ENCODE measurements at regions not wholly inside any gene's neighbourhood (a gene's known extent, or its start where the extent isn't known, plus 50 kb on each side); places are given as distances from the start of the nearest gene placed in this dataset.

- Histone ChIP-seq H3K4me3 (no peak overlapping the region), H3K4me2 (ENCODE audit: insufficient read depth, low read length) (no peak overlapping the region), H3K9ac (ENCODE audit: insufficient read depth in 1 of 2, low read depth in 2 of 2, low read length in 2 of 2) (no peak overlapping the region), H3K9me1 (ENCODE audit: control insufficient read depth, insufficient read depth, low read length) (no peaks in the 10 kb centered on the region), H3K4me1 (replicated peaks in 1 of 2; ENCODE audit: control insufficient read depth in 2 of 2, insufficient read depth in 2 of 2, low read length in 2 of 2) (no peaks in the 10 kb centered on the region), H4K20me1 (replicated peaks; ENCODE audit: control insufficient read depth, insufficient read depth, low read length) (no peaks in the 10 kb centered on the region), H3K27me3 (ENCODE audit: control insufficient read depth in 2 of 2, insufficient read depth in 2 of 2, low read length in 2 of 2) (no peaks in the 10 kb centered on the region), H3K27ac (ENCODE audit: extremely low read depth, low read depth, low read length) (no peak overlapping the region), H3K36me3 (ENCODE audit: control insufficient read depth, insufficient read depth, low read length) (no peaks in the 10 kb centered on the region), H3K79me2 (ENCODE audit: control insufficient read depth, insufficient read depth, low read length) (no peaks in the 10 kb centered on the region), H2AFZ (ENCODE audit: low read depth, low read length) (no peak overlapping the region), H3K9me3 (replicated peaks; ENCODE audit: control insufficient read depth, insufficient read depth, low read depth, low read length) (no peaks in the 10 kb centered on the region)
- in situ Hi-C loops (cut with MboI) (no loop called here), intact Hi-C loops (cut with micrococcal nuclease) (no loop called here)
- no peak for TF ChIP-seq KAT2B (IDR thresholded peaks at IDR 0.05; ENCODE audit: low read depth, low read length)
- TF ChIP-seq CHAMP1 (IDR thresholded peaks at IDR 0.05): no peak
- no peak for TF ChIP-seq TAL1 (IDR thresholded peaks at IDR 0.05)
- no peak for TF ChIP-seq CAMTA2 (CRISPR knock-in tag; conservative IDR thresholded peaks at IDR 0.05)
- no peak for TF ChIP-seq PYGO2 (tag; IDR thresholded peaks at IDR 0.05)
- no peak for TF ChIP-seq FOXO4 (CRISPR knock-in tag; IDR thresholded peaks at IDR 0.05)
- no peak for TF ChIP-seq KLF13 (tag; IDR thresholded peaks at IDR 0.05; ENCODE audit: borderline replicate concordance, low read depth)
- no peak for TF ChIP-seq PKNOX1 (IDR thresholded peaks at IDR 0.05)
- no peak for TF ChIP-seq MAFG (tag; conservative IDR thresholded peaks at IDR 0.05)
- BruUV-seq (replicated peaks): no TSS peak
- ChIA-PET POLR2A (no interaction called here), CTCF (ENCODE audit: low intra/inter-chr PET ratio) (no interaction called here)
- ATAC-seq: no peak
- no peak for FAIRE-seq
- no peak for DNase-seq (ENCODE audit: extremely low read depth in 1 of 4, low spot score in 3 of 4)
Observed at GRCh38 chr21:19350286-19350685, 946.7 kb upstream of the TMPRSS15 start.

Measured in K562 (cell line).